GM23338 (cell line): ENCODE measurements at regions not wholly inside any gene's neighbourhood (a gene's known extent, or its start where the extent isn't known, plus 50 kb on each side); places are given as distances from the start of the nearest gene placed in this dataset.

Experiments used
- ATAC-seq: fragments of 200-7000 bp; cut with Tn5 transposase; 3 replicates; pipeline ENCODE4 v1.9.1; 2020
- DNase-seq: peaks from one replicate; pipeline ENCODE4 v3.0.0-alpha.2; 2015; ENCODE audit warnings: low spot score
- H2AFZ ChIP-seq: fragments of 200-600 bp; sonication (generic); 2 replicates; pipeline ENCODE4 v1.8.0; 2016; ENCODE audit warnings: antibody characterized with exemption, mild to moderate bottlenecking, moderate library complexity
- H3F3A ChIP-seq: fragments of 200-600 bp; sonication (generic); replicated peaks from 2 replicates; pipeline ENCODE4 v1.8.0; 2017; ENCODE audit warnings: antibody characterized with exemption, mixed run types, low read depth
- H3K27ac ChIP-seq: fragments of 200-600 bp; sonication (generic); 2 replicates; pipeline ENCODE4 v1.6.1; 2016; ENCODE audit warnings: low read depth
- H3K27me3 ChIP-seq: fragments of 200-600 bp; sonication (generic); 2 replicates; pipeline ENCODE4 v1.8.0; 2016; ENCODE audit warnings: mild to moderate bottlenecking, mixed run types, moderate library complexity; ENCODE audit not compliant: insufficient read depth
- H3K36me3 ChIP-seq: fragments of 200-600 bp; sonication (generic); 2 replicates; pipeline ENCODE4 v1.8.0; 2016; ENCODE audit warnings: mild to moderate bottlenecking; ENCODE audit not compliant: insufficient read depth
- H3K4me1 ChIP-seq: fragments of 200-600 bp; sonication (generic); 2 replicates; pipeline ENCODE4 v1.8.0; 2016; ENCODE audit warnings: mild to moderate bottlenecking, moderate library complexity; ENCODE audit not compliant: insufficient read depth
- H3K4me2 ChIP-seq: fragments of 200-600 bp; sonication (generic); 2 replicates; pipeline ENCODE4 v1.7.1; 2017; ENCODE audit warnings: mixed run types
- H3K4me3 ChIP-seq: fragments of 200-600 bp; sonication (generic); 2 replicates; pipeline ENCODE4 v1.6.1; 2016; ENCODE audit warnings: mixed run types
- H3K79me2 ChIP-seq: fragments of 200-600 bp; sonication (generic); replicated peaks from 2 replicates; pipeline ENCODE4 v1.8.0; 2017; ENCODE audit warnings: mild to moderate bottlenecking; ENCODE audit not compliant: insufficient read depth
- H3K9me2 ChIP-seq: fragments of 200-600 bp; sonication (generic); 2 replicates; pipeline ENCODE4 v1.8.0; 2017; ENCODE audit not compliant: insufficient read depth
- H4K20me1 ChIP-seq: fragments of 200-600 bp; sonication (generic); replicated peaks from 2 replicates; pipeline ENCODE4 v1.8.0; 2017; ENCODE audit warnings: mild to moderate bottlenecking; ENCODE audit not compliant: insufficient read depth
- H3K27ac Mint-ChIP-seq: 2 replicates; pipeline ENCODE4 v1.8.0; 2020; ENCODE audit warnings: inconsistent platforms, mild to moderate bottlenecking, moderate library complexity, mixed read lengths
- H3K27me3 Mint-ChIP-seq: 3 replicates; pipeline ENCODE4 v1.8.0; 2022; ENCODE audit warnings: low read depth, mild to moderate bottlenecking, moderate library complexity, mixed read lengths, inconsistent platforms; ENCODE audit not compliant: insufficient read depth, poor library complexity
- H3K36me3 Mint-ChIP-seq: 3 replicates; pipeline ENCODE4 v1.8.0; 2021; ENCODE audit warnings: low read depth, mild to moderate bottlenecking, inconsistent platforms, moderate library complexity, mixed read lengths
- H3K4me1 Mint-ChIP-seq: 3 replicates; pipeline ENCODE4 v1.8.0; 2020; ENCODE audit warnings: mild to moderate bottlenecking, inconsistent platforms, mixed read lengths
- H3K4me3 Mint-ChIP-seq: 3 replicates; pipeline ENCODE4 v1.8.0; 2021; ENCODE audit warnings: moderate library complexity, mild to moderate bottlenecking, inconsistent platforms, mixed read lengths
- H3K9me3 Mint-ChIP-seq: 3 replicates; pipeline ENCODE4 v1.8.0; 2020; ENCODE audit warnings: moderate library complexity, mild to moderate bottlenecking, inconsistent platforms, mixed read lengths
- CREB1 ChIP-seq: fragments of 250-450 bp; sonication (Bioruptor Pico); IDR thresholded peaks from 2 replicates; pipeline ENCODE4 v1.5.0; 2020; ENCODE audit warnings: low read depth, mild to moderate bottlenecking, moderate library complexity
- EZH2 ChIP-seq: fragments of 200-600 bp; sonication (generic); IDR thresholded peaks from one replicate; pipeline ENCODE4 v1.8.0; 2017; ENCODE audit warnings: antibody characterized with exemption, mild to moderate bottlenecking, low read depth; ENCODE audit not compliant: unreplicated experiment
- EZH2phosphoT487 ChIP-seq: fragments of 200-600 bp; sonication (generic); IDR thresholded peaks from one replicate; pipeline ENCODE4 v1.8.1; 2018; ENCODE audit warnings: antibody characterized with exemption; ENCODE audit not compliant: unreplicated experiment
- JUNB ChIP-seq: IDR thresholded peaks from one replicate; pipeline ENCODE4 v1.6.1; 2016; ENCODE audit warnings: antibody characterized with exemption; ENCODE audit not compliant: unreplicated experiment
- NANOG ChIP-seq: IDR thresholded peaks from 2 replicates; pipeline ENCODE4 v1.6.1; 2016; ENCODE audit warnings: antibody characterized with exemption, borderline replicate concordance
- POLR2AphosphoS5 ChIP-seq: IDR thresholded peaks from 2 replicates; pipeline ENCODE4 v1.6.1; 2016; ENCODE audit warnings: antibody characterized with exemption, low read depth
- STAT1 ChIP-seq: IDR thresholded peaks from one replicate; pipeline ENCODE4 v1.6.1; 2016; ENCODE audit warnings: antibody characterized with exemption; ENCODE audit not compliant: unreplicated experiment
- ZNF114 ChIP-seq: fragments of 250-450 bp; sonication (Bioruptor Pico); IDR thresholded peaks from 2 replicates; pipeline ENCODE4 v1.5.0; 2020; ENCODE audit warnings: mild to moderate bottlenecking, moderate library complexity
- ZNF331 ChIP-seq: fragments of 250-450 bp; sonication (Bioruptor Pico); IDR thresholded peaks from 2 replicates; pipeline ENCODE4 v1.5.0; 2020; ENCODE audit warnings: low read depth, mild to moderate bottlenecking, moderate library complexity
- TF ChIP-seq, protein P1 (sequence below), 2 experiments: fragments of 200-600 bp in 1 of 2; sonication (generic) in 1 of 2; conservative IDR thresholded peaks; 2 replicates each; pipeline versions ENCODE4 v1.5.1 to v1.6.1; 2016 to 2017; ENCODE audit warnings: antibody characterized with exemption in 2 of 2, low read depth in 2 of 2, mild to moderate bottlenecking in 2 of 2, moderate library complexity in 1 of 2
- TF ChIP-seq, protein P2 (sequence below): fragments of 250-450 bp; sonication (Bioruptor Pico); IDR thresholded peaks from 2 replicates; pipeline ENCODE4 v1.5.0; 2020; ENCODE audit warnings: mild to moderate bottlenecking, moderate library complexity
- TF ChIP-seq, protein P3 (sequence below): IDR thresholded peaks from 2 replicates; pipeline ENCODE4 v1.6.1; 2016; ENCODE audit warnings: antibody characterized with exemption
- TF ChIP-seq, protein P4 (sequence below): IDR thresholded peaks from one replicate; pipeline ENCODE4 v1.6.1; 2018; ENCODE audit warnings: antibody characterized with exemption; ENCODE audit not compliant: unreplicated experiment

DNA sequence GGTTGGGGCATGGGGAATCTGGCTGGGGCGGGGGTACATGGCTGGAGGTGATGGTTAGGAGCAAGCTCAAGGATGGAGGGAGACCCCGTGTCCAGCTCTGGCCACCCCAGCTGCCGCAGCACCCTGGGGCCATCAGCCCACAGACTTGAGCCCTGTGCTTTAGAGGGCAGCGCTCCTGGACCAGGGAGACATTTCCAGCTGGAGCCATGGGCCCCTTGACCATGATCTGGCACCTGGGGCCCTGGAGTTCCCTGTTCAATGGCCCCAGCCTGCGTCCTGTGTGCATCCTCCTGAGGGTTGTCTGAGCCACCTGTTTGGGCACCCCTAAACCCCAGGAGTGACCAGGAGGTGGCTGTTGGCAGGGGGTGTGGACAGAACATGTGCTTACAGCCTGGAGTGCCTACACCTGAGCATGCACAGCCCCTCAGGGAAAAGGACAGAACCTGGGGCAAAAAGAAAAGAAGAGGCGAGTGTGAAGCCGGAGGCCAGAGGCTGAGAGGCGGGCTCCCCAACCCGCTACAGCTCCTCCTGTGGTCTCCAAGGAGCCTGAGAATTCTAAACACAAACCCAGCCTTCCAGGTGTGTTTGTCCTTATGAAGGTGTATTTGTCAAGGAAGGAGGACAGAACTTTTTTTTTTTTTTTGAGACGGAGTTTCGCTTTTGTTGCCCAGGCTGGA, 126.7 kb downstream of the C9orf50 start:
- Mint-ChIP-seq H3K27ac (no peak overlapping the region), H3K36me3 (no peaks in the 10 kb centered on the region; the same call in 2 of the 3 replicates), H3K27me3 (peaks cover 67% of the 10 kb centered on the region), H3K4me1 (peaks cover 44% of the 10 kb centered on the region), H3K4me3 (no peak overlapping the region), H3K9me3 (no peaks in the 10 kb centered on the region)
- no peak overlapping the region for H2AFZ ChIP-seq
- DNase-seq (peak; percentile 44), ATAC-seq (no peak)
- H3K27me3 ChIP-seq: peaks cover 61% of the 10 kb centered on the region
- H3K79me2 ChIP-seq: no peaks in the 10 kb centered on the region
- no peaks in the 10 kb centered on the region for H3K36me3 ChIP-seq
- peaks cover 8% of the 10 kb centered on the region; the same call in 1 of the 2 replicates for H3F3A ChIP-seq
- no peak for TF ChIP-seq POLR2AphosphoS5
- no peak for TF ChIP-seq EZH2
- TF ChIP-seq, protein P1, sequence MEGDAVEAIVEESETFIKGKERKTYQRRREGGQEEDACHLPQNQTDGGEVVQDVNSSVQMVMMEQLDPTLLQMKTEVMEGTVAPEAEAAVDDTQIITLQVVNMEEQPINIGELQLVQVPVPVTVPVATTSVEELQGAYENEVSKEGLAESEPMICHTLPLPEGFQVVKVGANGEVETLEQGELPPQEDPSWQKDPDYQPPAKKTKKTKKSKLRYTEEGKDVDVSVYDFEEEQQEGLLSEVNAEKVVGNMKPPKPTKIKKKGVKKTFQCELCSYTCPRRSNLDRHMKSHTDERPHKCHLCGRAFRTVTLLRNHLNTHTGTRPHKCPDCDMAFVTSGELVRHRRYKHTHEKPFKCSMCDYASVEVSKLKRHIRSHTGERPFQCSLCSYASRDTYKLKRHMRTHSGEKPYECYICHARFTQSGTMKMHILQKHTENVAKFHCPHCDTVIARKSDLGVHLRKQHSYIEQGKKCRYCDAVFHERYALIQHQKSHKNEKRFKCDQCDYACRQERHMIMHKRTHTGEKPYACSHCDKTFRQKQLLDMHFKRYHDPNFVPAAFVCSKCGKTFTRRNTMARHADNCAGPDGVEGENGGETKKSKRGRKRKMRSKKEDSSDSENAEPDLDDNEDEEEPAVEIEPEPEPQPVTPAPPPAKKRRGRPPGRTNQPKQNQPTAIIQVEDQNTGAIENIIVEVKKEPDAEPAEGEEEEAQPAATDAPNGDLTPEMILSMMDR (conservative IDR thresholded peaks at IDR 0.05; ENCODE audit: low read depth in 2 of 2): no peak
- TF ChIP-seq STAT1: no peak
- no peak for TF ChIP-seq EZH2phosphoT487
- no peak for TF ChIP-seq JUNB
- TF ChIP-seq, protein P2, sequence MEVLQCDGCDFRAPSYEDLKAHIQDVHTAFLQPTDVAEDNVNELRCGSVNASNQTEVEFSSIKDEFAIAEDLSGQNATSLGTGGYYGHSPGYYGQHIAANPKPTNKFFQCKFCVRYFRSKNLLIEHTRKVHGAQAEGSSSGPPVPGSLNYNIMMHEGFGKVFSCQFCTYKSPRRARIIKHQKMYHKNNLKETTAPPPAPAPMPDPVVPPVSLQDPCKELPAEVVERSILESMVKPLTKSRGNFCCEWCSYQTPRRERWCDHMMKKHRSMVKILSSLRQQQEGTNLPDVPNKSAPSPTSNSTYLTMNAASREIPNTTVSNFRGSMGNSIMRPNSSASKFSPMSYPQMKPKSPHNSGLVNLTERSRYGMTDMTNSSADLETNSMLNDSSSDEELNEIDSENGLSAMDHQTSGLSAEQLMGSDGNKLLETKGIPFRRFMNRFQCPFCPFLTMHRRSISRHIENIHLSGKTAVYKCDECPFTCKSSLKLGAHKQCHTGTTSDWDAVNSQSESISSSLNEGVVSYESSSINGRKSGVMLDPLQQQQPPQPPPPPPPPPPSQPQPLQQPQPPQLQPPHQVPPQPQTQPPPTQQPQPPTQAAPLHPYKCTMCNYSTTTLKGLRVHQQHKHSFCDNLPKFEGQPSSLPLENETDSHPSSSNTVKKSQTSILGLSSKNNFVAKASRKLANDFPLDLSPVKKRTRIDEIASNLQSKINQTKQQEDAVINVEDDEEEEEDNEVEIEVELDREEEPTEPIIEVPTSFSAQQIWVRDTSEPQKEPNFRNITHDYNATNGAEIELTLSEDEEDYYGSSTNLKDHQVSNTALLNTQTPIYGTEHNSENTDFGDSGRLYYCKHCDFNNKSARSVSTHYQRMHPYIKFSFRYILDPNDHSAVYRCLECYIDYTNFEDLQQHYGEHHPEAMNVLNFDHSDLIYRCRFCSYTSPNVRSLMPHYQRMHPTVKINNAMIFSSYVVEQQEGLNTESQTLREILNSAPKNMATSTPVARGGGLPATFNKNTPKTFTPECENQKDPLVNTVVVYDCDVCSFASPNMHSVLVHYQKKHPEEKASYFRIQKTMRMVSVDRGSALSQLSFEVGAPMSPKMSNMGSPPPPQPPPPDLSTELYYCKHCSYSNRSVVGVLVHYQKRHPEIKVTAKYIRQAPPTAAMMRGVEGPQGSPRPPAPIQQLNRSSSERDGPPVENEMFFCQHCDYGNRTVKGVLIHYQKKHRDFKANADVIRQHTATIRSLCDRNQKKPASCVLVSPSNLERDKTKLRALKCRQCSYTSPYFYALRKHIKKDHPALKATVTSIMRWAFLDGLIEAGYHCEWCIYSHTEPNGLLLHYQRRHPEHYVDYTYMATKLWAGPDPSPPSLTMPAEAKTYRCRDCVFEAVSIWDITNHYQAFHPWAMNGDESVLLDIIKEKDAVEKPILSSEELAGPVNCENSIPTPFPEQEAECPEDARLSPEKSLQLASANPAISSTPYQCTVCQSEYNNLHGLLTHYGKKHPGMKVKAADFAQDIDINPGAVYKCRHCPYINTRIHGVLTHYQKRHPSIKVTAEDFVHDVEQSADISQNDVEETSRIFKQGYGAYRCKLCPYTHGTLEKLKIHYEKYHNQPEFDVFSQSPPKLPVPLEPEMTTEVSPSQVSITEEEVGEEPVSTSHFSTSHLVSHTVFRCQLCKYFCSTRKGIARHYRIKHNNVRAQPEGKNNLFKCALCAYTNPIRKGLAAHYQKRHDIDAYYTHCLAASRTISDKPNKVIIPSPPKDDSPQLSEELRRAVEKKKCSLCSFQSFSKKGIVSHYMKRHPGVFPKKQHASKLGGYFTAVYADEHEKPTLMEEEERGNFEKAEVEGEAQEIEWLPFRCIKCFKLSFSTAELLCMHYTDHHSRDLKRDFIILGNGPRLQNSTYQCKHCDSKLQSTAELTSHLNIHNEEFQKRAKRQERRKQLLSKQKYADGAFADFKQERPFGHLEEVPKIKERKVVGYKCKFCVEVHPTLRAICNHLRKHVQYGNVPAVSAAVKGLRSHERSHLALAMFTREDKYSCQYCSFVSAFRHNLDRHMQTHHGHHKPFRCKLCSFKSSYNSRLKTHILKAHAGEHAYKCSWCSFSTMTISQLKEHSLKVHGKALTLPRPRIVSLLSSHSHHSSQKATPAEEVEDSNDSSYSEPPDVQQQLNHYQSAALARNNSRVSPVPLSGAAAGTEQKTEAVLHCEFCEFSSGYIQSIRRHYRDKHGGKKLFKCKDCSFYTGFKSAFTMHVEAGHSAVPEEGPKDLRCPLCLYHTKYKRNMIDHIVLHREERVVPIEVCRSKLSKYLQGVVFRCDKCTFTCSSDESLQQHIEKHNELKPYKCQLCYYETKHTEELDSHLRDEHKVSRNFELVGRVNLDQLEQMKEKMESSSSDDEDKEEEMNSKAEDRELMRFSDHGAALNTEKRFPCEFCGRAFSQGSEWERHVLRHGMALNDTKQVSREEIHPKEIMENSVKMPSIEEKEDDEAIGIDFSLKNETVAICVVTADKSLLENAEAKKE (CRISPR knock-in tag): no peak
- TF ChIP-seq, protein P3, sequence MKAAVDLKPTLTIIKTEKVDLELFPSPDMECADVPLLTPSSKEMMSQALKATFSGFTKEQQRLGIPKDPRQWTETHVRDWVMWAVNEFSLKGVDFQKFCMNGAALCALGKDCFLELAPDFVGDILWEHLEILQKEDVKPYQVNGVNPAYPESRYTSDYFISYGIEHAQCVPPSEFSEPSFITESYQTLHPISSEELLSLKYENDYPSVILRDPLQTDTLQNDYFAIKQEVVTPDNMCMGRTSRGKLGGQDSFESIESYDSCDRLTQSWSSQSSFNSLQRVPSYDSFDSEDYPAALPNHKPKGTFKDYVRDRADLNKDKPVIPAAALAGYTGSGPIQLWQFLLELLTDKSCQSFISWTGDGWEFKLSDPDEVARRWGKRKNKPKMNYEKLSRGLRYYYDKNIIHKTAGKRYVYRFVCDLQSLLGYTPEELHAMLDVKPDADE: no peak
- TF ChIP-seq, protein P4, sequence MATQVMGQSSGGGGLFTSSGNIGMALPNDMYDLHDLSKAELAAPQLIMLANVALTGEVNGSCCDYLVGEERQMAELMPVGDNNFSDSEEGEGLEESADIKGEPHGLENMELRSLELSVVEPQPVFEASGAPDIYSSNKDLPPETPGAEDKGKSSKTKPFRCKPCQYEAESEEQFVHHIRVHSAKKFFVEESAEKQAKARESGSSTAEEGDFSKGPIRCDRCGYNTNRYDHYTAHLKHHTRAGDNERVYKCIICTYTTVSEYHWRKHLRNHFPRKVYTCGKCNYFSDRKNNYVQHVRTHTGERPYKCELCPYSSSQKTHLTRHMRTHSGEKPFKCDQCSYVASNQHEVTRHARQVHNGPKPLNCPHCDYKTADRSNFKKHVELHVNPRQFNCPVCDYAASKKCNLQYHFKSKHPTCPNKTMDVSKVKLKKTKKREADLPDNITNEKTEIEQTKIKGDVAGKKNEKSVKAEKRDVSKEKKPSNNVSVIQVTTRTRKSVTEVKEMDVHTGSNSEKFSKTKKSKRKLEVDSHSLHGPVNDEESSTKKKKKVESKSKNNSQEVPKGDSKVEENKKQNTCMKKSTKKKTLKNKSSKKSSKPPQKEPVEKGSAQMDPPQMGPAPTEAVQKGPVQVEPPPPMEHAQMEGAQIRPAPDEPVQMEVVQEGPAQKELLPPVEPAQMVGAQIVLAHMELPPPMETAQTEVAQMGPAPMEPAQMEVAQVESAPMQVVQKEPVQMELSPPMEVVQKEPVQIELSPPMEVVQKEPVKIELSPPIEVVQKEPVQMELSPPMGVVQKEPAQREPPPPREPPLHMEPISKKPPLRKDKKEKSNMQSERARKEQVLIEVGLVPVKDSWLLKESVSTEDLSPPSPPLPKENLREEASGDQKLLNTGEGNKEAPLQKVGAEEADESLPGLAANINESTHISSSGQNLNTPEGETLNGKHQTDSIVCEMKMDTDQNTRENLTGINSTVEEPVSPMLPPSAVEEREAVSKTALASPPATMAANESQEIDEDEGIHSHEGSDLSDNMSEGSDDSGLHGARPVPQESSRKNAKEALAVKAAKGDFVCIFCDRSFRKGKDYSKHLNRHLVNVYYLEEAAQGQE: no peak
- no peak for TF ChIP-seq ZNF114
- TF ChIP-seq ZNF331: no peak
- no peak for TF ChIP-seq CREB1
- TF ChIP-seq NANOG: no peak
- H3K27ac ChIP-seq: no peak overlapping the region
- H4K20me1 ChIP-seq: no peaks in the 10 kb centered on the region
- H3K4me2 ChIP-seq: no peak overlapping the region
- no peak overlapping the region for H3K4me3 ChIP-seq
- H3K4me1 ChIP-seq: peaks cover 18% of the 10 kb centered on the region
- H3K9me2 ChIP-seq: no peaks in the 10 kb centered on the region
